ENCODE measurements at regions not wholly inside any gene's neighbourhood (a gene's known extent, or its start where the extent isn't known, plus 50 kb on each side); places are given as distances from the start of the nearest gene placed in this dataset.

GRCh38 chr7:122212754-122213153, 68.7 kb upstream of the AASS start:
- no peak for TF ChIP-seq ISL1 (CRISPR knock-in tag; IDR thresholded peaks at IDR 0.05)
- TF ChIP-seq PATZ1 (CRISPR knock-in tag; IDR thresholded peaks at IDR 0.05; ENCODE audit: borderline replicate concordance), result no peak
- TF ChIP-seq TOX (CRISPR knock-in tag; IDR thresholded peaks at IDR 0.05; ENCODE audit: borderline replicate concordance), result no peak
- no peak for TF ChIP-seq CREB5 (CRISPR knock-in tag; IDR thresholded peaks at IDR 0.05; ENCODE audit: low read depth)
- no peak for TF ChIP-seq ZNF8 (CRISPR knock-in tag; IDR thresholded peaks at IDR 0.05)
- TF ChIP-seq ZNF565 (CRISPR knock-in tag; conservative IDR thresholded peaks at IDR 0.05; ENCODE audit: low read depth), result no peak
- no peak for TF ChIP-seq PPARA (CRISPR knock-in tag; IDR thresholded peaks at IDR 0.05; ENCODE audit: borderline replicate concordance)
- TF ChIP-seq OSR1 (CRISPR knock-in tag; IDR thresholded peaks at IDR 0.05), result no peak
- no peak for TF ChIP-seq CSRNP3 (CRISPR knock-in tag; IDR thresholded peaks at IDR 0.05)
- ATAC-seq, result no peak

- TF ChIP-seq PPARA (CRISPR knock-in tag; IDR thresholded peaks at IDR 0.05; ENCODE audit: borderline replicate concordance), result no peak
- TF ChIP-seq ZFP30 (CRISPR knock-in tag; IDR thresholded peaks at IDR 0.05), result no peak
- TF ChIP-seq OSR1 (CRISPR knock-in tag; IDR thresholded peaks at IDR 0.05), result no peak
- no peak for TF ChIP-seq BACH2 (CRISPR knock-in tag; IDR thresholded peaks at IDR 0.05; ENCODE audit: borderline replicate concordance)
- no peak for TF ChIP-seq ZNF70 (CRISPR knock-in tag; IDR thresholded peaks at IDR 0.05)
- TF ChIP-seq ZNF565 (CRISPR knock-in tag; conservative IDR thresholded peaks at IDR 0.05; ENCODE audit: low read depth), result no peak
- no peak for TF ChIP-seq SNAI2 (CRISPR knock-in tag; IDR thresholded peaks at IDR 0.05)
- no peak for TF ChIP-seq POU6F1 (CRISPR knock-in tag; IDR thresholded peaks at IDR 0.05; ENCODE audit: borderline replicate concordance, low read depth)
- TF ChIP-seq CSRNP3 (CRISPR knock-in tag; IDR thresholded peaks at IDR 0.05), result no peak
- TF ChIP-seq CREB5 (CRISPR knock-in tag; IDR thresholded peaks at IDR 0.05; ENCODE audit: low read depth), result no peak
- no peak for TF ChIP-seq ZC3H10 (CRISPR knock-in tag; IDR thresholded peaks at IDR 0.05)
- TF ChIP-seq PATZ1 (CRISPR knock-in tag; IDR thresholded peaks at IDR 0.05; ENCODE audit: borderline replicate concordance), result no peak
- no peak for TF ChIP-seq TSHZ2 (CRISPR knock-in tag; IDR thresholded peaks at IDR 0.05)
- TF ChIP-seq ESRRG (CRISPR knock-in tag; IDR thresholded peaks at IDR 0.05), result no peak
- TF ChIP-seq ZFP3 (CRISPR knock-in tag; IDR thresholded peaks at IDR 0.05), result no peak
- TF ChIP-seq ARNTL (CRISPR knock-in tag; IDR thresholded peaks at IDR 0.05; ENCODE audit: borderline replicate concordance, low read depth), result no peak
- TF ChIP-seq ZNF8 (CRISPR knock-in tag; IDR thresholded peaks at IDR 0.05), result no peak
- no peak for TF ChIP-seq TOX (CRISPR knock-in tag; IDR thresholded peaks at IDR 0.05; ENCODE audit: borderline replicate concordance)
- ATAC-seq, result no peak
Observed at GRCh38 chr7:122211362-122211761, 67.3 kb upstream of the AASS start.

Measured in SK-N-SH treated with all-trans-retinoic acid at 6 μM for 48 hours (cell line).